CD4-positive, alpha-beta T cell treated with Interleukin-15 for 4 hours (primary cell): ENCODE measurements at regions not wholly inside any gene's neighbourhood (a gene's known extent, or its start where the extent isn't known, plus 50 kb on each side); places are given as distances from the start of the nearest gene placed in this dataset.

Experiments
- DNase-seq: peaks from one replicate; pipeline ENCODE4 v3.0.0-alpha.2; 2020; ENCODE audit warnings: low spot score

GRCh38 chr1:61523229-61523628 lies 201.7 kb downstream of the TM2D1 start:
- DNase-seq, result no peak

DNA sequence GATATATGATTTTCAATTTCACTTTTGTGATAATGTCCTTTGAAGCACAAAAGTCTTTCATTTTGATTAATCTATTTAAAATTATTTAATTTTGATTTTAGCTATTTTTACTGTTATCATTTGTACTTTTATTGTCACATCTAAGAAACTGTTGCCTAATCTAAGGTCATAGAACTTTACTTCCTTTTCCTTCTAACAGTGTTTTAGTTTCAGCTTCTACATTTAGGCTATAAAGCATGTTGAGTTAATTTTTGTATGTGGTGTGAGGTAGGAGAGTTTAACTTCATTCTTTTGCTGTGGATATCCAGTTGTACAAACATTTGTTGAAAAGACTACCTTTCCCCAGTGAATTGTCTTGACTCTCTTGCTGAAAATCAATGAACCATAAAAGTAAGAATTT lies 204.5 kb downstream of the TM2D1 start:
- DNase-seq, result no peak

DNA sequence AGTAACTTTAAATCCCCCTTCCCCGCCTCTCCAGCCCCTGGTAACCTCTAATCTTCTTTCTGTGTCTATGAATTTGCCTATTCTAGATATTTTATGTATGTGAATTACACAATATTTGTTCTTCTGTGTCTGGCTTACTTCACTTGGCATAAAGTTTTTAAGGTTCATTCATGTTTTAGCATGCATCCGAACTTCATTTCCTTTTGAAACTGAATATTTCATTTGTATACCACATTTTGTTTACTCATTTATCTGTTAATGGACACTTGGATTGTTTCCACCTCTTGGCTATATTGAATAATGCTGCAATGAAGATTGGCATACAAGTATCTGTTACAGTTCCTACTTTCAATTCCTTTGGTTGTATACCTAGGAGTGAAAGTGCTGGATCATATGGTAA lies 205.3 kb downstream of the TM2D1 start:
- DNase-seq, result no peak

GRCh38 chr1:61518670-61519400 lies 206.1 kb downstream of the TM2D1 start:
- DNase-seq, result no peak

GRCh38 chr1:61517345-61517744 lies 207.6 kb downstream of the TM2D1 start:
- DNase-seq, result no peak

DNA sequence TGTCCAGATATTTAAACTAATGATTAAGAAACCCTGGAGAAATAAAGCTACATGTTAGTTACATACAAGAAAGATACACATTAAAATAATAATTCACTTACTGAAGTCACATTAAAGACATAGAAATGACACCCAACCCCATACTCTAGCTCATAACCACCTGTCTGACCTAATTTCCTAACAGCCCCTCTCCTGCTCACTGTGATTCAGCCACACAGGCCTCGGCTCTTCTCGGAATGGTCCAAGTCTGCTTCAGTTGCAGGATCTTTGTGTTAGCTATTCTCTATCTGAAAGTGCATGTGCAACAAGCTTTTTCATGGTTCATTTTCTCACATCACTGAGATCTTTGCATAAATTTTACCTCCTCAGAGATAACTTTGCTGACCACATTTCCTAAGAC lies 209.8 kb downstream of the TM2D1 start:
- no peak for DNase-seq
